ENCODE measurements at regions not wholly inside any gene's neighbourhood (a gene's known extent, or its start where the extent isn't known, plus 50 kb on each side); places are given as distances from the start of the nearest gene placed in this dataset.

DNA sequence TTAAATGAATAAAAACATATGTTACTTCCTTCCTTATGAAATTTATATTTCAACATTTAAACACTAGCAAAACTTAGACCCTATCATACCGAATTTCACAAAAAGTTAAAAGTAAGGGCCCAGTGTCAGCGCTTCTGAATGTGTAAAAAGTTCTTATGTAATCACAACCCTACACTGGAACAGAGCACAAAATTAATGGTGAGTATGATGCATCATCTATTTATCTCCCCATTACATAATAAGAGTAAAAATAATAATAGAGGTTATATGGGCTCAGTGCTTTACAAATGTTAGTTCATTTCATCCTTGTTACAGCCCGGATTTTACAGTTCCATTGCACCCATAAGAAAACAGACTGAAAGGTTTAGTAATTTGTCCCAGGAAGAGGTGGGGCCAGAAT is 144.9 kb upstream of the POU3F3 start:
- Histone ChIP-seq H3K27ac (ENCODE audit: low read depth, low read length) (no peak overlapping the region), H3K27me3 (ENCODE audit: low read length) (no peaks in the 10 kb centered on the region), H2AFZ (ENCODE audit: low read depth, low read length, severe bottlenecking) (no peak overlapping the region), H3K9me3 (ENCODE audit: insufficient read depth, low read length) (no peaks in the 10 kb centered on the region), H3K4me3 (ENCODE audit: insufficient read depth, low read length, poor library complexity, severe bottlenecking) (no peak overlapping the region), H3K79me2 (ENCODE audit: insufficient read depth, low read length) (no peaks in the 10 kb centered on the region), H3F3A (ENCODE audit: insufficient read depth) (no peaks in the 10 kb centered on the region), H3K4me2 (ENCODE audit: low read depth, low read length, poor library complexity, severe bottlenecking) (no peak overlapping the region), H3K9me2 (replicated peaks; ENCODE audit: insufficient read depth, low read length) (no peaks in the 10 kb centered on the region), H3K36me3 (ENCODE audit: low read length) (no peaks in the 10 kb centered on the region), H4K20me1 (ENCODE audit: low read depth, low read length) (no peaks in the 10 kb centered on the region), H3K9ac (ENCODE audit: low read length) (no peak overlapping the region)
- TF ChIP-seq EZH2phosphoT487 (conservative IDR thresholded peaks at IDR 0.05; ENCODE audit: low read length) = no peak
- TF ChIP-seq, protein P1, sequence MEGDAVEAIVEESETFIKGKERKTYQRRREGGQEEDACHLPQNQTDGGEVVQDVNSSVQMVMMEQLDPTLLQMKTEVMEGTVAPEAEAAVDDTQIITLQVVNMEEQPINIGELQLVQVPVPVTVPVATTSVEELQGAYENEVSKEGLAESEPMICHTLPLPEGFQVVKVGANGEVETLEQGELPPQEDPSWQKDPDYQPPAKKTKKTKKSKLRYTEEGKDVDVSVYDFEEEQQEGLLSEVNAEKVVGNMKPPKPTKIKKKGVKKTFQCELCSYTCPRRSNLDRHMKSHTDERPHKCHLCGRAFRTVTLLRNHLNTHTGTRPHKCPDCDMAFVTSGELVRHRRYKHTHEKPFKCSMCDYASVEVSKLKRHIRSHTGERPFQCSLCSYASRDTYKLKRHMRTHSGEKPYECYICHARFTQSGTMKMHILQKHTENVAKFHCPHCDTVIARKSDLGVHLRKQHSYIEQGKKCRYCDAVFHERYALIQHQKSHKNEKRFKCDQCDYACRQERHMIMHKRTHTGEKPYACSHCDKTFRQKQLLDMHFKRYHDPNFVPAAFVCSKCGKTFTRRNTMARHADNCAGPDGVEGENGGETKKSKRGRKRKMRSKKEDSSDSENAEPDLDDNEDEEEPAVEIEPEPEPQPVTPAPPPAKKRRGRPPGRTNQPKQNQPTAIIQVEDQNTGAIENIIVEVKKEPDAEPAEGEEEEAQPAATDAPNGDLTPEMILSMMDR (IDR thresholded peaks at IDR 0.05; ENCODE audit: insufficient read depth, low read length, poor library complexity, severe bottlenecking) = no peak

DNA sequence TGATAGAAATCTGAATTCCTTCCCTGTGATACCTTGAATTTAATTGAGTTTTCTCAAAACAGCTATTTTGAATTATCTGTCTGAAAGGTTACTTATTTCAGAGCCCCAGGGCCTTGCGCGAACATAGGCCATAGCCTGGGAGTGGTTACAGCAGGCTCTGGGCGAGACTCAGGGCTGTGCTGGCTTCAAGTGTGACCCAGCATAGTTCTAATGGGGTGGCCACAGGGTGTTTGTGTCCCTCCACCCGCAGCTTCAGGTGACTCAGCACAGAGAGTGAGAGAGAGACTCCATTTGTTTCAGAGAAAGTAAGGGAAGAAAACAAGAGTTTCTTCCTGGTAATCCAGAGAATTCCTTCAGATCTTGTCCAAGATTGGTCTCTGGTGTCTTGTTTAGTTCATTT is 137.9 kb upstream of the POU3F3 start:
- Histone ChIP-seq H3K9me3 (ENCODE audit: insufficient read depth, low read length) (no peaks in the 10 kb centered on the region), H3K79me2 (ENCODE audit: insufficient read depth, low read length) (no peaks in the 10 kb centered on the region), H3K27me3 (ENCODE audit: low read length) (no peaks in the 10 kb centered on the region), H3K4me3 (ENCODE audit: insufficient read depth, low read length, poor library complexity, severe bottlenecking) (no peak overlapping the region), H3K9ac (ENCODE audit: low read length) (no peak overlapping the region), H3K36me3 (ENCODE audit: low read length) (no peaks in the 10 kb centered on the region), H3K27ac (ENCODE audit: low read depth, low read length) (no peak overlapping the region), H4K20me1 (ENCODE audit: low read depth, low read length) (no peaks in the 10 kb centered on the region), H3K9me2 (replicated peaks; ENCODE audit: insufficient read depth, low read length) (no peaks in the 10 kb centered on the region), H3F3A (ENCODE audit: insufficient read depth) (no peaks in the 10 kb centered on the region), H2AFZ (ENCODE audit: low read depth, low read length, severe bottlenecking) (no peak overlapping the region), H3K4me2 (ENCODE audit: low read depth, low read length, poor library complexity, severe bottlenecking) (no peak overlapping the region)
- TF ChIP-seq, protein P1 (IDR thresholded peaks at IDR 0.05; ENCODE audit: insufficient read depth, low read length, poor library complexity, severe bottlenecking) = no peak
- no peak for TF ChIP-seq EZH2phosphoT487 (conservative IDR thresholded peaks at IDR 0.05; ENCODE audit: low read length)

DNA sequence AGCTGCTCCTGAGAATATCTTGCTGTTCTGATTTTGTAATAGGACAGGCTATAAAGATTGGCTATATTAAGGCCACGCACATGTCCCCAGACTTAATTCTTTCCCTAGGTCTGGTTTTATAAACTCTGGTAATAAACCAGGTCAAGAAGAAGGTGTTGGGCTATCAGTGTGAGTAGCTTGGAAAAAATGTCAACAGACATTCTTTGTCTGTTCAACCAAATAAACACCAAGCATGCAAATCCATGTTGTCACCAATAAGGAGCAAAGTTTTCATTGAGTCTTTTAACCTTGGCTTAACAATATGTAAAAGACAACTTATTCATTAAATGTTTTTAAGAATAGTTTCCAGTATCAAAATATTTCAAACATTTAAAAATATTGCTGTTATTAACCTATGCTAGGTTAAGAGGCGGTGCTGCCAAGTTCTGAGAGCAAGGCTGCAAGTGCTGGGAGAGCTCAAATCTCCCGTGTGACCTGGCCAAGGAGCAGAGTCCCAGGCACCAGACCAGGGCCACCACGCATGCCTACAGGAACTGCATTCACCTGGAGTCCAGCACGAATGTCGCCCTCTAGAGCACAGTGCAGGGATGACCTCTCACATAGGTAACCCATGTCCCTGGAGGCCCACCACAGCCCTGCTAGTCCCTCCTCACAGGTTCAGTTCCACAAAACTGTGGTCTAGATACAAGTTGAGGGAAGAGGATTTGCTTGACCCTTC is 120.5 kb upstream of the POU3F3 start:
- no peaks in the 10 kb centered on the region for H4K20me1 ChIP-seq (ENCODE audit: low read depth, low read length)
- no peaks in the 10 kb centered on the region for H3K27me3 ChIP-seq (ENCODE audit: low read length)
- no peak overlapping the region for H3K4me2 ChIP-seq (ENCODE audit: low read depth, low read length, poor library complexity, severe bottlenecking)
- no peaks in the 10 kb centered on the region for H3K79me2 ChIP-seq (ENCODE audit: insufficient read depth, low read length)
- H3K9me3 ChIP-seq (ENCODE audit: insufficient read depth, low read length) = no peaks in the 10 kb centered on the region
- H3K27ac ChIP-seq (ENCODE audit: low read depth, low read length) = no peak overlapping the region
- no peak overlapping the region for H3K4me3 ChIP-seq (ENCODE audit: insufficient read depth, low read length, poor library complexity, severe bottlenecking)
- H3K9ac ChIP-seq (ENCODE audit: low read length) = no peak overlapping the region
- H2AFZ ChIP-seq (ENCODE audit: low read depth, low read length, severe bottlenecking) = no peak overlapping the region
- TF ChIP-seq EZH2phosphoT487 (conservative IDR thresholded peaks at IDR 0.05; ENCODE audit: low read length) = no peak
- TF ChIP-seq, protein P1 (IDR thresholded peaks at IDR 0.05; ENCODE audit: insufficient read depth, low read length, poor library complexity, severe bottlenecking) = peak; percentile 40
- no peaks in the 10 kb centered on the region; the same call in 1 of the 2 replicates for H3K9me2 ChIP-seq (replicated peaks; ENCODE audit: insufficient read depth, low read length)
- H3F3A ChIP-seq (ENCODE audit: insufficient read depth) = no peaks in the 10 kb centered on the region
- H3K36me3 ChIP-seq (ENCODE audit: low read length) = no peaks in the 10 kb centered on the region
